HG03439 (cell line): ENCODE measurements at regions not wholly inside any gene's neighbourhood (a gene's known extent, or its start where the extent isn't known, plus 50 kb on each side); places are given as distances from the start of the nearest gene placed in this dataset.
A peak's percentile ranks its signal among the peaks of the same experiment; 100 is the strongest.
"Not testable (repeated sequence)": the region's sequence is repeated elsewhere in the genome, so short reads cannot be mapped to it uniquely, and the experiment has no call there.

Source experiments
- ATAC-seq: cut with Tn5 transposase; IDR thresholded peaks from one replicate; pipeline ENCODE4 v1.9.1; 2021; ENCODE audit warnings: mild to moderate bottlenecking, moderate library complexity; ENCODE audit not compliant: unreplicated experiment

GRCh38 chr3:84666468-84666867, 292.3 kb upstream of the CADM2 start:
- no peak for ATAC-seq

GRCh38 chr3:84679211-84679610, 279.6 kb upstream of the CADM2 start:
- no peak for ATAC-seq

DNA sequence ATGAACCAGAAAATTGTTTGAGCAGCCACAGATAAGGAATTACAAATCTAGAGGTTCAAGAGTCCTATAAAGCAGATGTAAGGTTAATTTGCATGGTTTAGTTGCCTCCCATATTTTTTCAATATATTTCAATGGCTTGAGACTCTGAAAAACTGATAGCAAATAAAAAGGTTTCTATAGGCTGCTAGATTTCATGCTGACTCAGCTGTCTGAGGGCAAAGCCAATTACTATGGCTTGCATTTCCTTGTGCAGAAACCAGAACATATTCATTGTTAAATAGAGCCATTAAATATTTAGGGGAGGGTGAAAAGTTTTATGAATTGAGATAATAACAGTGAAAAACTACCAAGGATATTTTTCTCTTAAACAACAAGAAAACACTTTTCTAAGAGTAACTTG, 278.1 kb upstream of the CADM2 start:
- no peak for ATAC-seq

DNA sequence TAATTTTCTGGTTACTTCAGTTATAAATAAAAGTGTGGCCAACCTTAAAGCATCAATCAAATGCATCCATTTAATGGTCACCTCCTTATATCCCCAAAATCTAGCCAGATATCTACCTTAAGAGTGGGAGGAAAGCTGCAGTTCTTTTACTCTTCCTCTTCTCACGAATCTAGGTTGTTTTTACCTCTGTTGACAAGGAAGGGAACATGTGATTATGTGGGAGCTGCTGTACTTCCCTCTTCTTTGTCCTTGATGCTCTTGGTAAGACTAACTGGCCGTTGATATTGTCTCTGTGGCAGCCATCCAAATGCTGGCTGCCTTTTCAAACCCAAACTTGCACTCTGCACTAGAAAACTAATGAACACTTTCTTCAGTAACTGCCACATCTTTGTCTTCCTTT, 275.3 kb upstream of the CADM2 start:
- no peak for ATAC-seq

DNA sequence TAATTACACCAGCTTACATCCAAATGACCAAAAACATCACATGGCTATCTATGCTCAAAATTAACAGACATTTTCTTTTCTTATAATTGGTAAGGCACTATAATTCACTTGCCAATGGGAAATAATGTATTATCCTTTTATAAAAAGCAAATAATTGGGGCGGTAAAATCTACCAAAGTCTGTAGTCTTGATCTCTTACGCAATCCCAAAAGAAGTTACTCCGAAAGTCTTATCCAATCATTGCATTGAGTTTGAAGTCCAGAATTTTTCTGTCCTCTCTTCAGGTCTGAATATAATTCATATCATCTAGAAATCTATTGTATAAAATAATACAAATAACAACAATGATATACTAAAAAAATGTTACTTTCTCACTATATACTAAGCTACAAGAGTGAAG, 273.3 kb upstream of the CADM2 start:
- ATAC-seq: no peak

- no peak for ATAC-seq
Observed at GRCh38 chr3:84692261-84692660, 266.5 kb upstream of the CADM2 start.

- ATAC-seq: not testable (repeated sequence)
Observed at GRCh38 chr3:84710288-84710687, 248.5 kb upstream of the CADM2 start.

DNA sequence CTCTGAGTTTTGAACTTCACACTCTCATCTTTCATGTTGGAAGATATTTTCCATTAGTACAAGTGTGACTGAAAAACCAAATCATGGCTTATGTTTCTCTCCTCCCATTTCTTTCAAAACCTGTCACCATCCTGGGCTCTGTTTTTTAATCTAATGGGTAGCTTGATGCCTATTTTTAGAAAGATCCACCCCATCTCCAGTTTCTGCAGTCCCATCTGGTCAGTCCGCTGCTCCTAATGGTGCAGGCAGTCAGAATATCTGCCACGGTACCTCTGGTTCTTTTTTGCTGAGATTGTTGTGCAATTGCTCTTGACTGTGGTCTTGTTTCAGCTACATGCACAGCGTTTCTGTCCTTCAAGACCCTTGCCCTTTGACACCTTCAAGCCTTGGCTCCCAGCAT, 240.9 kb upstream of the CADM2 start:
- ATAC-seq: no peak

DNA sequence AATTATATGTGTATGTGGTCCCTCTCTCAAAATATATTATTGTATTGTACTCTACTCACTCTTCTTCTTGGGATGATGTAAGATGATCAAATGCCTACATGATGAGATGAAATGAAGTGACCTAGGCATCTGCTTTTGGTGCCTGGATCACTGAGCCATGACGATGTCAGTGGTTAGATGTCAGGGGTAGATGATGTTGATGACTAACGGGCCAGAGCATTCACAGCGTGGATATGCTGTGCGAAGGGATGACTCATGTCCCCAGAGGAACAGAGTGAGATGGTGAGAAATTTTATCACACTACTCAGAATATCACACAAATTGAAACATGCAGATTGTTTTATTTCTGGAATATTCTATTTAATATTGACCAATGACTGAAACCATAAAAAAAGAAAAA, 233.9 kb upstream of the CADM2 start:
- ATAC-seq: peak; percentile 90

DNA sequence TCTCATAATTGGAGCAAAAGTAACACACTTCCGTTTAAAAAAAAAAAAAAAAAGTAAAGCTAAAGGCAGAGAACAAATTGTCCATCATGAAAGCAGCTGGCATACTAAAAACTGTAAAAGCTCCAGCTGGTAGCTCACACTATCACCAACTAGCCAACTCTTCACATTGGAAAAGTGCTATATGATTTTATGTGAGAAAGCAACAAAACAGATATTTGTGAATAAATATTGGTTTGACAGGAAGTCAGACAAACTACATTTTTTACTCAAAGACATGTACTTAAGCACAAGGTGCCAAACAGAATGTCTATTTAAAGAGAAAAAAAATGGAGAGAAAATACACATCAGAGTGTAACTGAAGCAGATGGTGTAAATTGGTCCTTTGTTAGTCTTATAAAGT, 231.2 kb upstream of the CADM2 start:
- no peak for ATAC-seq

DNA sequence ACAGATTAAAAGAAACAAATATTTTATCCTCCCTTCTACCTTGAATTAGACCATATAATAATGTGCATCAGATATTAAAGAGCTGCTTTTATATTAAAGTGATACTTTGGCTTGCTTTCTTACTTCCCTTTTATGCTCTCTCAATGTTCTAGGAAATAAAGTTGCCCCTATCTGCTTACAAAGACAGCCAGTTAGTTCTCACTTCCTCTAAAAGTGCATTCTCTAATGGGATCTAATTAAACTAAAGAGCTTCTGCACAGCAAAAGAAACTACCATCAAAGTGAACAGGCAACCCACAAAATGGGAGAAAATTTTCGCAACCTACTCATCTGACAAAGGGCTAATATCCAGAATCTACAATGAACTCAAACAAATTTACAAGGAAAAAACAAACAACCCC, 224.1 kb upstream of the CADM2 start:
- not testable (repeated sequence) for ATAC-seq

DNA sequence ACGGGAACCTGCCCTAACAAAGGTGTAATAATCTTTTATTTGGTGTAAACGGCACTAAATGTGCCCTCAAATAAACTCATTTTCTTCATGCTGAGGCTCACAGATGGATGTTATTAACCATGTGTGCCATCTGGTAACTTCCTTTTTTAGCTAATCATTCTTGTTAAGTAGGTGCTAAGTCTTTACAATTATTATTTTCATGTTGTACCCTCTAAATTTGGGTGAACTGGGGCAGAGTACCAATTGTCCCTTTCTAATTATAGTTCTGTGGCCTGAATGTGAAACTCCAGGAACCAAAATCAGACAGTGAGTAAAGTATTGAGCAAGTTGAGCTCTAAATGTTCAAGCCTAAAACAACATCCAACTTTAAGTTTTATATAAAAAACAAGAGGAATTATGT, 220.7 kb upstream of the CADM2 start:
- ATAC-seq: no peak

DNA sequence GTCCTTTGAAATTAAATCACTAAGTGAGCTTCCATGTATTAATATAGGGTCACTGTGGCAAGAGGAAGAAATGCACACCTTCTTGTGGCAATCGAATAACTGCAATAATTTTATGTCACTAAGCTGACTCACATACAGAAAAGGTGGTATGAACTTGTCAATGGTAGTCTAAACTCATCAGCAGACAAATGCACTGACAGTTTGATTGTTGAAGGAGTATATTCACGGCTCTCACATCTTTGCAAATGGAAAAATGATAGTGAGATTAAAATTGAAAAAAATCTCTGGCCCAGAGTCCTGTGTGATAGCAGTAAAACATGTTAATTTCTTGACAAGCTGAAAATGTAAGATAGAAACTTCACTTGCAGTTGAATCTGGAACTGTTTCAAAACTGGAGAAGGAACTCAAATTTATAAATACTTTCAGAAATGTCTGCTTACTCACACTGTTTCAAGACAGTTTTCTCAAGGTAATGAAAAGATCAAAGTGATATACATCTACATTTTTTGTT, 215.8 kb upstream of the CADM2 start:
- no peak for ATAC-seq

DNA sequence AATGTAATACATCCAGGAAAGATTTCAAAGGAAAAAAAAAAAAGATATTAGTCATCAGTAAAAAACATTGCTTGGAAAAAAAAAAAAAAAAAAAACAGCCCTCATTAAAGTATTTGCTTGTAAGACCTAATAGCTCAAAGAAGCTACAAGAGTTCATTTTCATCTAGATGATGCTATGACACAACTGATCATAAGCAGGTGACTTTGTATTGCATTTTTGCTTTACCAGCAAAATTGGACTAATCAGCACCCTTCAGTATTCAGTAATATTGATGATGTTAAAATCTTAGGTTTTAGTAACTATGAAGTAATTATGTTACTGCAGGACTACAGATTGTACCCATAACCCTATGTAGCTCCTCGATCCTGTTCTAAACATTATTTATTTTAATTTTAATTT, 214.7 kb upstream of the CADM2 start:
- no peak for ATAC-seq

- no peak for ATAC-seq
Observed at GRCh38 chr3:84755860-84756259, 202.9 kb upstream of the CADM2 start.

GRCh38 chr3:84759361-84759760, 199.4 kb upstream of the CADM2 start:
- no peak for ATAC-seq

GRCh38 chr3:84772841-84773240, 185.9 kb upstream of the CADM2 start:
- no peak for ATAC-seq

DNA sequence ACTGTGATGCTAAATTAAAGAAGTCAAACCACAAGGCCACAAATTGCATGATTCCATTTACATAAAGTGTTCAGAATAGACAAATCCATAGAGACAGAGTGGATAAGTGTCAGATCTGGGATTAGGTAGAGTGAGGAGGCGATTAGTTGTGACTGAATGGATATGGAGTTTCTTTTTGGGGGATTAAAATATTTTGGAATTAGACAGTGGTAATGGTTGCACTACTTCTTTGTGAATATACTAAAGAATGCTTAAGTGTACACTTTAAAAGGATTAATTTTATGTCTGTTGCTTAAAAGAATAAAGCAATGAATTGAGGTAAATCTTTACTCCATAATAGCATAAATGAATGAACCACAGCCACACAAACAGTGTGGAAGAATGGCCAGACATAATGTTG, 175.5 kb upstream of the CADM2 start:
- ATAC-seq: no peak

GRCh38 chr3:84789961-84790360, 168.8 kb upstream of the CADM2 start:
- no peak for ATAC-seq

- no peak for ATAC-seq
Observed at GRCh38 chr3:84806958-84807357, 151.8 kb upstream of the CADM2 start.

GRCh38 chr3:84820126-84820525, 138.7 kb upstream of the CADM2 start:
- no peak for ATAC-seq

- ATAC-seq: no peak
Observed at GRCh38 chr3:84820906-84821305, 137.9 kb upstream of the CADM2 start.

- ATAC-seq: no peak
Observed at GRCh38 chr3:84825817-84826216, 133.0 kb upstream of the CADM2 start.

- no peak for ATAC-seq
Observed at GRCh38 chr3:84830476-84830875, 128.3 kb upstream of the CADM2 start.
